Fibroblast of pulmonary artery (primary cell): ENCODE measurements at regions not wholly inside any gene's neighbourhood (a gene's known extent, or its start where the extent isn't known, plus 50 kb on each side); places are given as distances from the start of the nearest gene placed in this dataset.

Experiments used
- DNase-seq: peaks from one replicate; pipeline ENCODE4 v3.0.0-alpha.2; 2010; ENCODE audit warnings: low read depth
- H3K4me3 ChIP-seq: replicated peaks from 2 replicates; pipeline ENCODE4 v1.5.1; 2011; ENCODE audit warnings: low read depth, mild to moderate bottlenecking, control low read depth, low read length, moderate library complexity
- CTCF ChIP-seq: IDR thresholded peaks from 2 replicates; pipeline ENCODE4 v1.5.1; 2011; ENCODE audit warnings: mild to moderate bottlenecking, control low read depth, low read length, inconsistent platforms; ENCODE audit errors: missing control alignments

GRCh38 chr15:98504998-98505397, 143.3 kb upstream of the IGF1R start:
- no peak overlapping the region for H3K4me3 ChIP-seq
- no peak for TF ChIP-seq CTCF
- DNase-seq = no peak

- no peak for DNase-seq
- H3K4me3 ChIP-seq = no peak overlapping the region
- TF ChIP-seq CTCF = no peak
These were observed 142.7 kb upstream of the IGF1R start for GRCh38 chr15:98505611-98506031.

- DNase-seq = no peak
- H3K4me3 ChIP-seq = no peak overlapping the region
- no peak for TF ChIP-seq CTCF
These were observed 142.2 kb upstream of the IGF1R start for GRCh38 chr15:98506172-98506571.

- no peak for DNase-seq
- no peak for TF ChIP-seq CTCF
- H3K4me3 ChIP-seq = no peak overlapping the region
These were observed 141.6 kb upstream of the IGF1R start for GRCh38 chr15:98506711-98507110.

- TF ChIP-seq CTCF = no peak
- no peak overlapping the region for H3K4me3 ChIP-seq
- no peak for DNase-seq
These were observed 134.8 kb upstream of the IGF1R start for GRCh38 chr15:98513428-98513986.

- TF ChIP-seq CTCF = no peak
- no peak for DNase-seq
- H3K4me3 ChIP-seq = no peak overlapping the region
These were observed 134.2 kb upstream of the IGF1R start for GRCh38 chr15:98514034-98514622.
